ENCODE measurements at regions not wholly inside any gene's neighbourhood (a gene's known extent, or its start where the extent isn't known, plus 50 kb on each side); places are given as distances from the start of the nearest gene placed in this dataset.
A peak's percentile ranks its signal among the peaks of the same experiment; 100 is the strongest.

- no peak for ATAC-seq (replicated peaks in 6 of 8)
- Histone ChIP-seq H3K4me1 (replicated peaks in 1 of 2) (no peaks in the 10 kb centered on the region), H3K27ac (no peak overlapping the region), H3K4me3 (no peak overlapping the region)
- 70 to 92% (median 84%) methylated on average over 2 to 4 of the region's 5 CpGs; no CpG with 5 or more reads in 4 of the 10 experiments for WGBS, 10 experiments
- in situ Hi-C loops (cut with MboI; ENCODE audit: low pct_unique_long_range_greater_than_20kb in 2 of 9, low sequenced_read_pairs in 9 of 9, unreplicated experiment in 9 of 9) = no loop called here
These were observed 81.4 kb upstream of the BMPER start for GRCh38 chr7:33823913-33824312.

GRCh38 chr7:33824911-33825459 is 80.4 kb upstream of the BMPER start:
- Histone ChIP-seq H3K4me1 (replicated peaks in 1 of 2) (no peaks in the 10 kb centered on the region), H3K4me3 (no peak overlapping the region), H3K27ac (no peak overlapping the region)
- 41 to 100% (median 74%) methylated on average over 1 to 4 of the region's 4 CpGs; no CpG with 5 or more reads in 3 of the 10 experiments for WGBS, 10 experiments
- no peak for ATAC-seq (replicated peaks in 6 of 8)
- in situ Hi-C loops (cut with MboI; ENCODE audit: low pct_unique_long_range_greater_than_20kb in 2 of 9, low sequenced_read_pairs in 9 of 9, unreplicated experiment in 9 of 9) = no loop called here

- H3K4me1 ChIP-seq (replicated peaks in 1 of 2) = no peaks in the 10 kb centered on the region
- no peak overlapping the region for H3K27ac ChIP-seq
- ATAC-seq (replicated peaks in 6 of 8) = peak in 1 of 8 experiments; percentile 32
- in situ Hi-C loops (cut with MboI; ENCODE audit: low pct_unique_long_range_greater_than_20kb in 2 of 9, low sequenced_read_pairs in 9 of 9, unreplicated experiment in 9 of 9) = no loop called here
- H3K4me3 ChIP-seq = no peak overlapping the region
- 67 to 100% (median 92%) methylated on average over 1 of the region's 1 CpG; no CpG with 5 or more reads in 4 of the 10 experiments for WGBS, 10 experiments
These were observed 79.7 kb upstream of the BMPER start for GRCh38 chr7:33825644-33826043.

GRCh38 chr7:33829536-33829935 is 75.8 kb upstream of the BMPER start:
- ATAC-seq (replicated peaks in 6 of 8) = no peak
- WGBS, 10 experiments = 85 to 100% (median 92%) methylated on average over 1 to 4 of the region's 4 CpGs; no CpG with 5 or more reads in 4 of the 10 experiments
- Histone ChIP-seq H3K4me3 (no peak overlapping the region), H3K4me1 (replicated peaks in 1 of 2) (no peaks in the 10 kb centered on the region), H3K27ac (no peak overlapping the region)
- in situ Hi-C loops (cut with MboI; ENCODE audit: low pct_unique_long_range_greater_than_20kb in 2 of 9, low sequenced_read_pairs in 9 of 9, unreplicated experiment in 9 of 9) = no loop called here

- in situ Hi-C loops (cut with MboI; ENCODE audit: low pct_unique_long_range_greater_than_20kb in 2 of 9, low sequenced_read_pairs in 9 of 9, unreplicated experiment in 9 of 9) = no loop called here
- 6 to 94% (median 47%) methylated on average over 1 to 10 of the region's 10 CpGs; no CpG with 5 or more reads in 2 of the 10 experiments for WGBS, 10 experiments
- ATAC-seq (replicated peaks in 6 of 8) = peak in 3 of 8 experiments; percentile 67 to 92 (median 92)
These were observed 73.8 kb upstream of the BMPER start for GRCh38 chr7:33831389-33832141.

GRCh38 chr7:33832271-33832721 is 73.0 kb upstream of the BMPER start:
- in situ Hi-C loops (cut with MboI; ENCODE audit: low pct_unique_long_range_greater_than_20kb in 2 of 9, low sequenced_read_pairs in 9 of 9, unreplicated experiment in 9 of 9) = no loop called here
- H3K27ac ChIP-seq = no peak overlapping the region
- no peak overlapping the region for H3K4me3 ChIP-seq
- ATAC-seq (replicated peaks in 6 of 8) = no peak
- no peaks in the 10 kb centered on the region for H3K4me1 ChIP-seq (replicated peaks in 1 of 2)
- WGBS, 10 experiments = 0 to 97% (median 89%) methylated on average over 1 to 6 of the region's 7 CpGs; no CpG with 5 or more reads in 3 of the 10 experiments

More at GRCh38 chr7:33831389-33832141, 73.8 kb upstream of the BMPER start:
- no peaks in the 10 kb centered on the region for H3K4me1 ChIP-seq (replicated peaks in 1 of 2)
- H3K27ac ChIP-seq = no peak overlapping the region
- H3K4me3 ChIP-seq = no peak overlapping the region

GRCh38 chr7:33836797-33837355 is 68.5 kb upstream of the BMPER start:
- H3K27ac ChIP-seq = no peak overlapping the region
- no peaks in the 10 kb centered on the region for H3K4me1 ChIP-seq (replicated peaks in 1 of 2)
- H3K4me3 ChIP-seq = no peak overlapping the region
- in situ Hi-C loops (cut with MboI; ENCODE audit: low pct_unique_long_range_greater_than_20kb in 2 of 9, low sequenced_read_pairs in 9 of 9, unreplicated experiment in 9 of 9) = no loop called here
- 55 to 100% (median 92%) methylated on average over 1 to 7 of the region's 8 CpGs; no CpG with 5 or more reads in 1 of the 10 experiments for WGBS, 10 experiments
- ATAC-seq (replicated peaks in 6 of 8) = no peak

GRCh38 chr7:33837356-33837851 is 67.9 kb upstream of the BMPER start:
- ATAC-seq (replicated peaks in 6 of 8) = no peak
- Histone ChIP-seq H3K27ac (no peak overlapping the region), H3K4me1 (replicated peaks in 1 of 2) (no peaks in the 10 kb centered on the region), H3K4me3 (no peak overlapping the region)
- 33 to 93% (median 79%) methylated on average over 1 to 14 of the region's 14 CpGs; no CpG with 5 or more reads in 4 of the 10 experiments for WGBS, 10 experiments
- in situ Hi-C loops (cut with MboI; ENCODE audit: low pct_unique_long_range_greater_than_20kb in 2 of 9, low sequenced_read_pairs in 9 of 9, unreplicated experiment in 9 of 9) = no loop called here

GRCh38 chr7:33841031-33841430 is 64.3 kb upstream of the BMPER start:
- Histone ChIP-seq H3K4me3 (no peak overlapping the region), H3K4me1 (replicated peaks in 1 of 2) (no peaks in the 10 kb centered on the region), H3K27ac (no peak overlapping the region)
- in situ Hi-C loops (cut with MboI; ENCODE audit: low pct_unique_long_range_greater_than_20kb in 2 of 9, low sequenced_read_pairs in 9 of 9, unreplicated experiment in 9 of 9) = no loop called here
- no peak for ATAC-seq (replicated peaks in 6 of 8)
- 60 to 100% (median 95%) methylated on average over 1 of the region's 1 CpG; no CpG with 5 or more reads in 6 of the 10 experiments for WGBS, 10 experiments

- H3K27ac ChIP-seq = no peak overlapping the region
- 28 to 100% (median 60%) methylated on average over 1 to 3 of the region's 3 CpGs; no CpG with 5 or more reads in 1 of the 10 experiments for WGBS, 10 experiments
- H3K4me3 ChIP-seq = no peak overlapping the region
- H3K4me1 ChIP-seq (replicated peaks in 1 of 2) = no peaks in the 10 kb centered on the region
- peak in 3 of 8 experiments; percentile 70 to 94 (median 82) for ATAC-seq (replicated peaks in 6 of 8)
- in situ Hi-C loops (cut with MboI; ENCODE audit: low pct_unique_long_range_greater_than_20kb in 2 of 9, low sequenced_read_pairs in 9 of 9, unreplicated experiment in 9 of 9) = no loop called here
These were observed 63.6 kb upstream of the BMPER start for GRCh38 chr7:33841705-33842129.

- Histone ChIP-seq H3K4me1 (replicated peaks in 1 of 2) (no peaks in the 10 kb centered on the region), H3K4me3 (no peak overlapping the region), H3K27ac (no peak overlapping the region)
- ATAC-seq (replicated peaks in 6 of 8) = no peak
- in situ Hi-C loops (cut with MboI; ENCODE audit: low pct_unique_long_range_greater_than_20kb in 2 of 9, low sequenced_read_pairs in 9 of 9, unreplicated experiment in 9 of 9) = no loop called here
- WGBS, 10 experiments = 75 to 100% (median 90%) methylated on average over 1 to 2 of the region's 3 CpGs; no CpG with 5 or more reads in 3 of the 10 experiments
These were observed 63.2 kb upstream of the BMPER start for GRCh38 chr7:33842150-33842549.

GRCh38 chr7:33845991-33846509 is 59.3 kb upstream of the BMPER start:
- in situ Hi-C loops (cut with MboI; ENCODE audit: low pct_unique_long_range_greater_than_20kb in 2 of 9, low sequenced_read_pairs in 9 of 9, unreplicated experiment in 9 of 9) = no loop called here
- no peaks in the 10 kb centered on the region for H3K4me1 ChIP-seq (replicated peaks in 1 of 2)
- WGBS, 10 experiments = 38 to 95% (median 83%) methylated on average over 2 to 11 of the region's 11 CpGs; no CpG with 5 or more reads in 1 of the 10 experiments
- ATAC-seq (replicated peaks in 6 of 8) = no peak
- no peak overlapping the region for H3K4me3 ChIP-seq
- H3K27ac ChIP-seq = no peak overlapping the region

GRCh38 chr7:33849004-33849403 is 56.3 kb upstream of the BMPER start:
- ATAC-seq (replicated peaks in 6 of 8) = peak in 1 of 8 experiments; percentile 53
- 30 to 100% (median 80%) methylated on average over 1 to 2 of the region's 2 CpGs; no CpG with 5 or more reads in 4 of the 10 experiments for WGBS, 10 experiments
- Histone ChIP-seq H3K4me3 (no peak overlapping the region), H3K4me1 (replicated peaks in 1 of 2) (no peaks in the 10 kb centered on the region), H3K27ac (no peak overlapping the region)
- in situ Hi-C loops (cut with MboI; ENCODE audit: low pct_unique_long_range_greater_than_20kb in 2 of 9, low sequenced_read_pairs in 9 of 9, unreplicated experiment in 9 of 9) = no loop called here

All from motor neuron (in vitro differentiated cells).